ENCODE measurements at regions not wholly inside any gene's neighbourhood (a gene's known extent, or its start where the extent isn't known, plus 50 kb on each side); places are given as distances from the start of the nearest gene placed in this dataset.
"Not testable (repeated sequence)": the region's sequence is repeated elsewhere in the genome, so short reads cannot be mapped to it uniquely, and the experiment has no call there.

DNA sequence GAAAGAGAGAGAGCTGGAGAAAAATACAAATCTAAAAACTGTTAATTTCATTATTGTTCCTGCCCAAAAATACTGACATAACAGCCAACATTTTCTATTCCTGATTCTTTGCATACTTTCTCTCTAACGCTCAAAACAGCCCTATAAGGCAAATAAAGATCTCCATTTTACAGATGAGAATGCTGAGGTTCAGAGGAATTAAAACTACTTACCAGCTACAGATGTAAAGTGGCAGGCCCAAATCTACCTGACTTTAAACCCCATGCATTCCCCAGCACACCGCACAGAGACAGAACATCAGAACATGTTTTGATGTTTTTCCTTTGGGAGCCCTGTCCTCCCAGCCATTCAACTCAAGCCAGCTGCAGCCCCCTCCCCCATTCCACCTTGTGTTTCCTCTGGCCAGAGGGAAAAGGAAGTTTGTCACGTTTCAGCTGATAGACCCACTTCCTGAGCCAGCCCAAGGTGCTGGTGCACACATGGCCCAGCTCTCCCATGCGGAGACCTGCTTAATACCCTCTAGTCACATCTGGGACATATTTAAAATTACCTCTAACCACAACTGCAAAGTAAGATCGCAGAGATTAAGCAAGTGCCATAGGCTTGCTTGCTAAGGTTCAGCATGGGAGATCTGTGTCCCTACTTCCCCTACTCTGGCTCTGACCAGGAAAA, 133.1 kb upstream of the NFIA start:
- Mint-ChIP-seq H3K4me3 (ENCODE audit: unreplicated experiment) (no peak overlapping the region), H3K36me3 (ENCODE audit: unreplicated experiment) (no peaks in the 10 kb centered on the region), H3K4me1 (ENCODE audit: low read depth, unreplicated experiment) (peaks cover 18% of the 10 kb centered on the region), H3K9me3 (ENCODE audit: unreplicated experiment) (peaks cover 2% of the 10 kb centered on the region), H3K27ac (ENCODE audit: unreplicated experiment) (no peak overlapping the region), H3K27me3 (ENCODE audit: unreplicated experiment) (peaks cover 2% of the 10 kb centered on the region)
- no peak for DNase-seq
- TF ChIP-seq, protein P1, sequence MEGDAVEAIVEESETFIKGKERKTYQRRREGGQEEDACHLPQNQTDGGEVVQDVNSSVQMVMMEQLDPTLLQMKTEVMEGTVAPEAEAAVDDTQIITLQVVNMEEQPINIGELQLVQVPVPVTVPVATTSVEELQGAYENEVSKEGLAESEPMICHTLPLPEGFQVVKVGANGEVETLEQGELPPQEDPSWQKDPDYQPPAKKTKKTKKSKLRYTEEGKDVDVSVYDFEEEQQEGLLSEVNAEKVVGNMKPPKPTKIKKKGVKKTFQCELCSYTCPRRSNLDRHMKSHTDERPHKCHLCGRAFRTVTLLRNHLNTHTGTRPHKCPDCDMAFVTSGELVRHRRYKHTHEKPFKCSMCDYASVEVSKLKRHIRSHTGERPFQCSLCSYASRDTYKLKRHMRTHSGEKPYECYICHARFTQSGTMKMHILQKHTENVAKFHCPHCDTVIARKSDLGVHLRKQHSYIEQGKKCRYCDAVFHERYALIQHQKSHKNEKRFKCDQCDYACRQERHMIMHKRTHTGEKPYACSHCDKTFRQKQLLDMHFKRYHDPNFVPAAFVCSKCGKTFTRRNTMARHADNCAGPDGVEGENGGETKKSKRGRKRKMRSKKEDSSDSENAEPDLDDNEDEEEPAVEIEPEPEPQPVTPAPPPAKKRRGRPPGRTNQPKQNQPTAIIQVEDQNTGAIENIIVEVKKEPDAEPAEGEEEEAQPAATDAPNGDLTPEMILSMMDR (IDR thresholded peaks at IDR 0.05; ENCODE audit: partially characterized antibody, unreplicated experiment): no peak

DNA sequence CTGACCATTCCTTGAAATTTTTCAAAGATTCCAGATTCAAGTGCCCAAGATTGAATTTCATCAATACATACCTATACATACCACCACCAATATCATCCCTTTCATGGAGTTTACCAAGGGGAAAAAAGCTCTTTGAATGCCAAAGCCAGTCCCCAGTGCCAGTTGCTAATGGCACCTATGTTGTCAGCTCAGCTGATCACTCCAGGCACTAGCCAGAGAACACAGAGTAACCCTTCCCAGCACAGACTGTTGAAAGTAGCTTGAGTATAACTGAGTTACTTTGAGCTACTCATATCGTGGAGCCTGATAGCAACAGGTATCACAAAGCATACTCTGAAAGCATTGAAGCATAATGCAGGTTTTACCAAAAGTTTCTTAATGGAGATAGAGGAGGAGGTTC, 133.9 kb upstream of the NFIA start:
- no peak overlapping the region for H3K27ac Mint-ChIP-seq (ENCODE audit: unreplicated experiment)
- H3K4me1 Mint-ChIP-seq (ENCODE audit: low read depth, unreplicated experiment): peaks cover 18% of the 10 kb centered on the region
- no peak for DNase-seq
- peaks cover 2% of the 10 kb centered on the region for H3K9me3 Mint-ChIP-seq (ENCODE audit: unreplicated experiment)
- H3K27me3 Mint-ChIP-seq (ENCODE audit: unreplicated experiment): peaks cover 2% of the 10 kb centered on the region
- no peaks in the 10 kb centered on the region for H3K36me3 Mint-ChIP-seq (ENCODE audit: unreplicated experiment)
- TF ChIP-seq, protein P1 (IDR thresholded peaks at IDR 0.05; ENCODE audit: partially characterized antibody, unreplicated experiment): no peak
- no peak overlapping the region for H3K4me3 Mint-ChIP-seq (ENCODE audit: unreplicated experiment)

DNA sequence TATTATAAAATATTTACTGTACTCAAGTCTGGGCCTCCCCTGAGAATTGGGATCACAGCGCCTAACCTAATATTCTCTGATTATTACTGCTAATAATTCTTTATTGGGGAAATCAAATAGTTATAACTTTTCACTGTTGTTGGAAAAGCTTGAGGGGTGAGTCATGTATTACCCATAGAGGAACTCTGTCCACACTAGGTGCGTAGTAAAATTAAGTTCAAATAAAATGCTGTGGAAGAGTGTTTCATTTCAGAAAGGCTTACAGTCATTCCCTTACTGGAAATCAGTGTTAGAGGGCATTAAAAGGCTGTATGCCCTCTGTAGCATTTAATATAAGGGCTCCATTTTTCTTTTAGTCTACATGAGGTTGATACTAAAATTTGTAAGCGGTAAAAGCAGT, 135.0 kb upstream of the NFIA start:
- Mint-ChIP-seq H3K4me3 (ENCODE audit: unreplicated experiment) (no peak overlapping the region), H3K9me3 (ENCODE audit: unreplicated experiment) (peaks cover 2% of the 10 kb centered on the region), H3K36me3 (ENCODE audit: unreplicated experiment) (no peaks in the 10 kb centered on the region), H3K4me1 (ENCODE audit: low read depth, unreplicated experiment) (peaks cover 16% of the 10 kb centered on the region), H3K27me3 (ENCODE audit: unreplicated experiment) (peaks cover 2% of the 10 kb centered on the region), H3K27ac (ENCODE audit: unreplicated experiment) (no peak overlapping the region)
- TF ChIP-seq, protein P1 (IDR thresholded peaks at IDR 0.05; ENCODE audit: partially characterized antibody, unreplicated experiment): no peak
- no peak for DNase-seq

DNA sequence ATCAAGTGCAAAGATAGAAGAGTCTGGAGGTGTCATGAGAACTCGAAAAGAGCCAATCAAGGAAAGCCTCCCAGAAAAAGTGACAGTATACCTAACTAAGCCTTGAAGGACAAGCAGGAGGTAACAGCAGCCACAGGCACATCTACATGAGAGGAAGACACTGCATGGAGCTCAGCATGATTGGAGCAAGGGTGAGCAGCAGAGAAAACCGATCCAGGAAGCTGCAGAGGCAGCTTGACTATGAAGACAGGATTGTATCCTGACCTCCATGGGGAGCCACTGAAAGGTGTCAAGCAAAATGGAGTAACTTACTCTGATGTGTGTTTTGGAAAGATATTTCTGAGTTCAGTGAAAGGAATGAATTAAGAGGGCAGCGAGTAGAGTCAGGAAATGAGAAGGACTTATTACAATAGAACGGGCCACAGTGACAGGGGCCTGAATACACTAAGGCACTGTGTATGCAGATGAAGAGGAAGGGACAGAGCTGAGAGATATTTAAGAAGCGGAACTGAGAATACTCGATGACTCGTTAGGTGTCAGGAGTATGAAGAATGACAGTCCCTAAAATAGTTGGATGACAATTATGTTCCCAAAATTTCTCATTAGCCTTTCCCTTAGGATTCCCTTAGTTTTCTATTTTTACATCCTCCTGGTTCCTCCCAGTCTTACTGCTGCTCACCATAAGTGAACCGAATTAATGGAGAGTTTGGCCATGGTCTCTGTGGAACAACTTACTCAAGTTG, 139.3 kb upstream of the NFIA start:
- no peak for DNase-seq
- peaks cover 4% of the 10 kb centered on the region for H3K4me1 Mint-ChIP-seq (ENCODE audit: low read depth, unreplicated experiment)
- TF ChIP-seq, protein P1 (IDR thresholded peaks at IDR 0.05; ENCODE audit: partially characterized antibody, unreplicated experiment): no peak
- H3K27me3 Mint-ChIP-seq (ENCODE audit: unreplicated experiment): no peaks in the 10 kb centered on the region
- H3K27ac Mint-ChIP-seq (ENCODE audit: unreplicated experiment): no peak overlapping the region
- H3K4me3 Mint-ChIP-seq (ENCODE audit: unreplicated experiment): no peak overlapping the region
- no peaks in the 10 kb centered on the region for H3K36me3 Mint-ChIP-seq (ENCODE audit: unreplicated experiment)
- peaks cover 4% of the 10 kb centered on the region for H3K9me3 Mint-ChIP-seq (ENCODE audit: unreplicated experiment)

DNA sequence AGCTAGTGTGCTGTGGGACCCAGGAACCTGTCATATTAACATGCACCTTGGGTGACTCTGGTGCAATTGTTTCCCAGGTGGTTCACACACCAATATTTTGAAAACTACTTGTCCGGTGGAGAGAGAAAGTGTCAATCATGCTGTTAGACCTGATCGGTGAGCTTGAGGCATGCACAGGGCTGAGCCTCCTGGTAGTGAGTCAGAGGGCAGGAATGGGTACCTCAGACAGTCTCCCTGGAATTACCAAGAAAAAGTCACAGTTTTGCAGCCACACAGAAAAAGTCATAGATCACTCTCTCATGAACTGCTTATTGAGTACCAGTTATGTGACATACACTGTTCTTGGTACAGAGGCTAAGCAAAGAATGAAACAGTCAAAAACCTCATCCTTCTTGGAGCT, 140.1 kb upstream of the NFIA start:
- H3K27ac Mint-ChIP-seq (ENCODE audit: unreplicated experiment): no peak overlapping the region
- TF ChIP-seq, protein P1 (IDR thresholded peaks at IDR 0.05; ENCODE audit: partially characterized antibody, unreplicated experiment): no peak
- peaks cover 4% of the 10 kb centered on the region for H3K9me3 Mint-ChIP-seq (ENCODE audit: unreplicated experiment)
- H3K36me3 Mint-ChIP-seq (ENCODE audit: unreplicated experiment): no peaks in the 10 kb centered on the region
- DNase-seq: no peak
- no peak overlapping the region for H3K4me3 Mint-ChIP-seq (ENCODE audit: unreplicated experiment)
- peaks cover under 1% of the 10 kb centered on the region for H3K27me3 Mint-ChIP-seq (ENCODE audit: unreplicated experiment)
- H3K4me1 Mint-ChIP-seq (ENCODE audit: low read depth, unreplicated experiment): peaks cover 4% of the 10 kb centered on the region

DNA sequence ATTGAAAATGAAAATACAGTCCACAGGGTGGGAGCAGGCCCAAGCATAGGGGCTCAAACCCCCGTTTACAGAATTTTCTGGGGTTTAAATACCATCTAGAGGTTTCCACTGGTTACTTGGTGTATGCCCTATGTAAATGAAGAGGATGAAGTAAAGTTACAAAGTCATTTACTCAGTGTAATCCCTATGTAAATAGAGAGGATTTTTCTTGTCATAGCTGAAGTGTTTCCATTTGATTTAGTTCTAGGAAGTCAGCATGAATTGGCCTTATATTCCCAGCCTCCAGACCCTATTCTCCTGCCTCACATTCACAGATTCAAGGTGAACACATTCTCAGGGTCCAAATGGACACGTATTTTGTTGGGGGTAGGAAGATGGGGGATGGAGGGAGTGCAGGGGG, 141.7 kb upstream of the NFIA start:
- not testable (repeated sequence) for H3K27me3 Mint-ChIP-seq (ENCODE audit: unreplicated experiment); H3K4me3 Mint-ChIP-seq (ENCODE audit: unreplicated experiment); DNase-seq; H3K4me1 Mint-ChIP-seq (ENCODE audit: low read depth, unreplicated experiment); H3K36me3 Mint-ChIP-seq (ENCODE audit: unreplicated experiment); H3K27ac Mint-ChIP-seq (ENCODE audit: unreplicated experiment); H3K9me3 Mint-ChIP-seq (ENCODE audit: unreplicated experiment)

All from glutamatergic neuron (in vitro differentiated cells).